Vagina (tissue), 2 donors: ENCODE measurements at regions not wholly inside any gene's neighbourhood (a gene's known extent, or its start where the extent isn't known, plus 50 kb on each side); places are given as distances from the start of the nearest gene placed in this dataset.

Source experiments
- CTCF ChIP-seq, 3 experiments: fragments of 450-650 bp in 2 of 3; fragments of 200-600 bp in 1 of 3; sonication (generic) in 1 of 3; IDR thresholded peaks; one replicate each; pipeline ENCODE4 v1.5.1; 2017 to 2019; ENCODE audit warnings: antibody characterized with exemption in 3 of 3, mild to moderate bottlenecking in 2 of 3, moderate library complexity in 2 of 3
- POLR2AphosphoS5 ChIP-seq, 2 donors: sonication (generic); formaldehyde crosslinking; IDR thresholded peaks; one replicate each; pipeline ENCODE4 v1.9.0; 2017; ENCODE audit warnings: antibody characterized with exemption in 2 of 2, mild to moderate bottlenecking in 2 of 2, low read depth in 1 of 2; ENCODE audit not compliant: insufficient read depth in 1 of 2

- TF ChIP-seq CTCF (IDR thresholded peaks at IDR 0.05) (no peak), POLR2AphosphoS5 (IDR thresholded peaks at IDR 0.05; ENCODE audit: insufficient read depth in 1 of 2, low read depth in 1 of 2) (no peak)
These were observed 832.1 kb upstream of the ZNF608 start for GRCh38 chr5:125578551-125578950.
